ENCODE measurements at regions not wholly inside any gene's neighbourhood (a gene's known extent, or its start where the extent isn't known, plus 50 kb on each side); places are given as distances from the start of the nearest gene placed in this dataset.

DNA sequence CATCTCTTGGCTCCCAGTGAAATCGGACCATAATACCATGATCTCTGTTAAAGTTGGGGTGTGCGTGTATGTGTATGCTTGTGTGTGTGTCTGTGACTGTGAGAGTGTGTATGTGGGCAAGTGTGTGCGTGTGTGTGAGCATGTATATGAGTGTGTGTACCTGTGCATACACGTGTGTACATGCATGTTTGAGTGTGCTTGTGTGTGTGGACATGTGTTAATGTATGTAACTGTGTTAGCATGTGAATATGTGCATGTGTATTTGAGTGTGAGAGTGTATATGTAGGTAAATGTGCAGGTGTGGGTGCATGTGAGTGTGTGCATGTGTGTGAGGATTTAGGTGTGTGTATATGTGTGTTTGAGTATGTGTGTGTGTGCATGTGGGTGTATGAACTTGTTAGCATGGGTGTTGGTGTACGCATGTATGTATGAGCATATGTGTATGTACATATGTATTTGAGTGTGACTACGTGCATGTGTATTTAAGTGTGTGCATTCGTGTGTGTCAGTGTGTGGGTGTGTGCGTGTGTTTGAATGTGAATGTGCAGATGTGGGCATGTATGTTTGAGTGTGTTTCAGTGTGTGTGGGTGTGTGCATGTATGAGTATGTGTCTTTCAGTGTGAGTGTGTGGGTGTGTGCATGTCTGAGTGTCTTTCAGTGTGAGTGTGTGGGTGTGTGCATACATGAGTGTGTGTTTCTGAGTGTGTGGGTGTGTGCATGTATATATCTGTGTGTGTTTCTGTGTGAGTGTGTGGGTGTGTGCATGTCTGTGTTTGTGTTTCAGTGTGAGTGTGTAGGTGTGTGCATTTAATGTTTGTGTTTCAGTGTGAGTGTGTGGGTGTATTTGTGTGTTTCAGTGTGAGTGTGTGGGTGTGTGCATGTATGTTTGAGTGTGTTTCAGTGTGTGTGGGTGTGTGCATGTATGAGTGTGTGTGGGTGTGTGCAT lies 183.2 kb downstream of the SOX9 start:
- no peak for DNase-seq

DNA sequence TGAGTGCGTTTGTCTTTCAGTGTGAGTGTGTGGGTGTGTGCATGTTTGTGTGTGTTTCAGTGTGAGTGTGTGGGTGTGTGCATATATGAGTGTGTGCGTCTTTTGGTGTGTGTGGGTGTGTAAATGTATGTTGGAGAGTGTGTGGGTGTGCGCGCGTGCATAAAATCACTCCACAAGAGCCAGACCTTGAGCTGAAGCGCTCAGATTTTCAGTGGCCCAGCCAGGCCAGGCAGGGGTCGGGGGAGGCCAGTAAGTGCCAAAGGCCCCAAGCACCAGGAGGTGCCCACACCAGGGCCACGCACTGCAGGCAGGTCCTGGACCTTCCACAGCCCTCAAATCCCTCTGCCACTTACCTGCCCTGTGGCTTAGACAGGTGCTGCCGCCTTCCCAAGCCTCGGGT lies 184.0 kb downstream of the SOX9 start:
- DNase-seq: no peak

GRCh38 chr17:72305472-72305871 lies 184.7 kb downstream of the SOX9 start:
- no peak for DNase-seq

GRCh38 chr17:72306037-72306436 lies 185.2 kb downstream of the SOX9 start:
- DNase-seq: no peak

DNA sequence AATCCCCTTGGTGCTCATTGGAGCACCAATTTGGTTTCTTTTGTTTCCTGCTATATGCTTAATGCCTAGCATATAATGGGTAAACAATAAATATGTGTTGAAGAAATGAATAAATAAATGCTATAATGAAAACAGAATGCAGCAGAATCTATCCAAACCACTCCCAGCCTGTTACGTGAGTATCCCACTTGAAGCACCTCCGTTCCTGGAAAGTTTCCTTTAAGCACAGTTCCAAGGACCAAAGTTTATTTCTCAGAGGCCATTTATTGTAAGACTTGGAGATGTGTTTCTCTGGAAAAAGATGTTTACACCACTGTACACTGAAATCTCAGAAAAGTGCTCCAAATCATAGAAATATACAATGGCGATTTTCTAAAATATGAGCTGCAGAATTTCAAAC lies 187.0 kb downstream of the SOX9 start:
- DNase-seq: no peak

DNA sequence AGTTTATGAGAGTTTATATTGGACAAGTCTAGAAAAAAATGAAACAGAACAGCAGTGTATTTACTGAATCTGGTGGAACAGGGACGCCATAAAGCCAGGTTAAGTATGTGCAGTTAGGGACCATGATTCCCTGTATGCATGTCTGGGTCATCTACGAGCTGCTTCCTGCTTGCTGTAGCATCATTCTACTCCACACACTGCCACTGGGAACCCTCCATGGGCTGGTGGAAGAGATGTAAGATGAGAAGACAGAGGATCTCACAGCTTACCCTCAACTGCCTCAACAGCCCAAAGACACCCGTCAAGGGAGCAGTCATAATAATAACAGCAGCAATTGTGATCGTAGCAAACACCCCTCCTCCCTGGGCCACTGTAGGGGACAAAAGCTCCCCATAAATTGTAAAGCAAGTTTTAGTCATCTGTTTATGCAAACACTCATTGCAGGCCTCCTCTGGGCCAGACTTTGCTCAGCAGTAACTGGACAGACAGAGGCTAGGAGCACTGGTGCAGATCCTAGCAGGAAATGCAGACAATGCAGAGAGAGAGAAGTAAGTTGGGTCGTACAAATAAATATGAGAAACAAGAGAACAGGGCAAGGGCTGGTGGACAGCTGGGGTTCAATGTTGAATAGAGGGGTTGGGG lies 188.0 kb downstream of the SOX9 start:
- no peak for DNase-seq

DNA sequence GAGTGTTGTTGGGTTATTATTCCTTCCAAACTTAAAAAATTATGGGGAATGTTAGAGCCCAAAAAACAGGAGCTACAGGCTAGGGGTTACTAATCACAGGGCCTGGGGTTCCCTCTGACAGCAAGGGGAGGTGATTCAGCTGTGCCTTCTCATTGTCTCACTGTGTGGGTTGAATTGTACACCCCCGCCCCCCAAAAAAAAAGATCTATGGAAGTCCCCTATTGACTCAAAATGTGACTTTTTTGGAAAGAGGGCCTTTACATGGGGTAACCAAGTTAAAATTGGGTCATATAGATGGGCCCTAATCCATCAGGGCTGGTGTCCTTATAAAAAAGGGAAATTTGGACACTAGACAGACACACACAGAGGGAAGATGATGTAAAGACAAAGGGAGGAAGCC lies 190.2 kb downstream of the SOX9 start:
- DNase-seq: no peak

DNA sequence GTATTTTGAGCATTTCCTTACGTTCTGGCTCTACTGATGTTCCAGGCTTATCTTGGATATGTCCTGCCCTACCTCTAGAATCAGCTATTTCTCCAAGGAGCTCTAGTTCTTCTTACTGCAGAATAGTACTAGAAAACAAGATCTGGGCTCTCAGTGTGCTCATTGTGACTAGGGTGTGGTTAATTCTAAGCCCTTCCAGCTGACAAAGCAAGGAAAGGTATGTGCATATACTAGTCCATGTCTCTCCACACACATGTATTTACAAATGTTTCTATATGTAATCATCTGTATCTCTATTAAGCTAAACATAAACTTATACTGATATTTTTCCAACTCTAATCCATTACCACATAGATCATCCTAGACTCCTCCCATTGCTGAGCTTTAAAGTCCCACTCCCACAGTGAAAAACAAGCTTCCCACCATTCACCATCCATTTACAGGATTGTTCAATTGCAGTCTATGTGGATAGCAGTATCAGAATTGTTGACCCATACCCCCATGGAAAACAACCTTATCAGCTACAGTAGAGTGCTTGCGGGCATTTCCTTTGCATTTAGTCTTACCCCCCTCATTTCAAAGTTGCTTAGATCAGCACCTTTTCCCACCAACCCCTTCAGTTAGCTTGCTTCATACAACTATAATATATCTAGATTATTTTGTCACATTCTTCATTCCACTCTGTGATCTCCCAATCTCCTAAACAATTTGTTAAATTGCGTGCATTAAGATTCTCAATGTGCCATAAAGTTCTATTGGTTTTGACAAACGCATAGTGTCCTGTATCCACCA lies 194.5 kb downstream of the SOX9 start:
- DNase-seq: no peak

- no peak for DNase-seq
Observed at GRCh38 chr17:72318131-72318530, 197.3 kb downstream of the SOX9 start.

GRCh38 chr17:72321896-72322295 lies 201.1 kb downstream of the SOX9 start:
- DNase-seq: no peak

DNA sequence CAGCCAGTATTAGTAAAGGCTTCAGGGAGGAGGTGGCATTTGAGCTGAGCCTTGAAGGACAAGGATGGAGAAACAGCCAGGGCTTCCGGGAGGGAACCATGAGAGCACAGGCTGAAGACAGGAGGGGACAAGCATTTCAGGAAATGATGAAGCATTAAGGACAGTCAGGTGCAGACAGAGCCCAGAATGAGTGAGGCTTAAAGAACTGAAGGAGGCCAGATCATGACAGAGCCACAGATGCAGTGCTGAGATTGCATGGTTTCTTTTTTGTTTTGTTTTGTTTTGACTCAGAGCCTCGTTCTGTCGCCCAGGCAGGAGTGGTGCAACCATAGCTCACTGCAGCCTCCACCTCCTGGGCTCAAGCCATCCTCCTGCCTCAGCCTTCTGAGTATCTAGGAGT lies 211.5 kb downstream of the SOX9 start:
- DNase-seq: no peak

- DNase-seq: no peak
Observed at GRCh38 chr17:72333570-72333969, 212.8 kb downstream of the SOX9 start.

DNA sequence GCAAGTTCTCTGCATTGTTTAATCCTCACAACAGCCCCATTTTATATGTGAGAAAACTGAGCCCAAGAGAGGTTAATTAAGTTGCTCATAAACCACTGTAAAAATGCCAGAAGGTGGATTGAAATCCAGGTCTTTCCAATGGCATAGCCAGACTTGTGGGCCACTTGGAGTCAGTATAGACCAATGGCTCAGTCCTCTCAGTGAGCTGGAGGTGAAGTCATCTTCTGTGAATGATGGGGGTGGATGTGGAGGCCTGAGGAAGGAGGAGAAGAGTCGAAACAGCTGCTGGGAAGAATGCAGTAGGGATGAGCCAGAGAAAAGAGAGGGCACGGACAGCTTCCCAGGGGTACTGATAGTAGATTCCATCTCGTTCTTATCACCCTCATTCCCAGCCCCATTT lies 213.4 kb downstream of the SOX9 start:
- DNase-seq: no peak

GRCh38 chr17:72336026-72336803 lies 215.4 kb downstream of the SOX9 start:
- DNase-seq: no peak

- no peak for DNase-seq
Observed at GRCh38 chr17:72336804-72337070, 215.9 kb downstream of the SOX9 start.

GRCh38 chr17:72338304-72338703 lies 217.5 kb downstream of the SOX9 start:
- no peak for DNase-seq

- no peak for DNase-seq
Observed at GRCh38 chr17:72338847-72339790, 218.3 kb downstream of the SOX9 start.

GRCh38 chr17:72340836-72341235 lies 220.0 kb downstream of the SOX9 start:
- DNase-seq: no peak

DNA sequence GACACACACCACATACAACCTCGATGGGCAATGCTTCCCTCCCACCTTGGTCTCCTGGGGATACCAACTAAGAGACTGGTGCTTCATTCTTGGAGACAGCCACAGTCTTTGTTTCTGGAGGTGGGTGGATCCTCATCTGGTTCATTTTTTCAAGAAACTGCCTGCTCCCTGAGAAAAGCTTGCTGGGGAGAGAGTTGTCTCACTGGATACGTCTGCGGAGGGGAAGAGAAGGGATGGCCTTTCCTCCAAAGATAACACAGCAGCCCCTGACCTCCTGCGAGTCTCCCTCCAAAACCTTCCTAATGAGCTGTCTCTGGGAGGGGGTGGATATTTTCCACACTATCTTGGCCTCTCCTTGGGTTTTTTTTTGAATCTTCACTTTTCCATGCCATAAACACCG lies 221.2 kb downstream of the SOX9 start:
- no peak for DNase-seq

GRCh38 chr17:72342627-72343527 lies 222.1 kb downstream of the SOX9 start:
- no peak for DNase-seq

DNA sequence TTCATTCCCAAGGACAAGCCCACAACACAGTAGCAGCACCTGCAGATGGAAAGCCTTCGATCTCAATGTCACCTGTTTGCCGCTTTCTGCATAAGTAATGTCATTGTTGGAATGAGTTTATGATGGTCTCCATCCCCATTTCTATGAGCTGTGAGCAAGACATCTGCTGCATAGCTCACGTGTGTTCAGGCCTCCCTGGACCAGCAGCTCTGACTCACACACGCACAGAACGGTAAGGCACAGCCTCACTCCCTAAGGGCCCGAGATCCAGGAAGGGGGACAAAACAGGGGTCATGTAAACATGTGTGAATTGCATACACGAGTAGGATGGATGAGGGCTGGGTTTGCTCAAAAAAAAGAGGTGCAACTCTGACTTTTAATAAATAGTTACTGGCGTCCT lies 223.1 kb downstream of the SOX9 start:
- DNase-seq: no peak

Measured in stimulated activated CD4-positive, alpha-beta T cell treated with anti-CD3 and anti-CD28 coated beads, Interleukin-2, amount 100 ng/mL, for 24 hours (primary cell).